ENCODE measurements at regions not wholly inside any gene's neighbourhood (a gene's known extent, or its start where the extent isn't known, plus 50 kb on each side); places are given as distances from the start of the nearest gene placed in this dataset.

DNA sequence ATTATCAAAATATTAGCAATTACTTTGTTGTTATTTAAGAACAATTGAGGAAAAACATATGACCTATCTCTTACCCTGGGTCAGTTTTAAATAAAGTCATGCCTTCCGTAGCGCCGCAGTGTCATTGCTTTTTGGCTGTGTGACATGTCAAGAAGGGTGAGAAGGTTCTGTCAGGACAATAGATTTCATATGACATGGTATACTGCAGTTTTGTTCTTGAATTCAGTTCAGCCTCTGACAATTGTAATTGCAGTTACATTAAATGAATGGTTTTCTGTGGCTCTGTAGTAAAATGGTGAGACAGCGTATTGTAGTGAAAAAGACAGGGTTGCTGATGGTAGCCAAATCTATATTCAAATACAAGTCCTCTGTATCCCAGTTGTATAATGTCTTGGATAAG is 307.2 kb downstream of the CDH2 start:
- TF ChIP-seq TCF7L2 (IDR thresholded peaks at IDR 0.05; ENCODE audit: low read depth, low read length) (no peak), POLR2AphosphoS5 (IDR thresholded peaks at IDR 0.05; ENCODE audit: low read depth, low read length) (no peak)
- TF ChIP-seq, protein P1, sequence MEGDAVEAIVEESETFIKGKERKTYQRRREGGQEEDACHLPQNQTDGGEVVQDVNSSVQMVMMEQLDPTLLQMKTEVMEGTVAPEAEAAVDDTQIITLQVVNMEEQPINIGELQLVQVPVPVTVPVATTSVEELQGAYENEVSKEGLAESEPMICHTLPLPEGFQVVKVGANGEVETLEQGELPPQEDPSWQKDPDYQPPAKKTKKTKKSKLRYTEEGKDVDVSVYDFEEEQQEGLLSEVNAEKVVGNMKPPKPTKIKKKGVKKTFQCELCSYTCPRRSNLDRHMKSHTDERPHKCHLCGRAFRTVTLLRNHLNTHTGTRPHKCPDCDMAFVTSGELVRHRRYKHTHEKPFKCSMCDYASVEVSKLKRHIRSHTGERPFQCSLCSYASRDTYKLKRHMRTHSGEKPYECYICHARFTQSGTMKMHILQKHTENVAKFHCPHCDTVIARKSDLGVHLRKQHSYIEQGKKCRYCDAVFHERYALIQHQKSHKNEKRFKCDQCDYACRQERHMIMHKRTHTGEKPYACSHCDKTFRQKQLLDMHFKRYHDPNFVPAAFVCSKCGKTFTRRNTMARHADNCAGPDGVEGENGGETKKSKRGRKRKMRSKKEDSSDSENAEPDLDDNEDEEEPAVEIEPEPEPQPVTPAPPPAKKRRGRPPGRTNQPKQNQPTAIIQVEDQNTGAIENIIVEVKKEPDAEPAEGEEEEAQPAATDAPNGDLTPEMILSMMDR (IDR thresholded peaks at IDR 0.05) = no peak
- TF ChIP-seq, protein P2, sequence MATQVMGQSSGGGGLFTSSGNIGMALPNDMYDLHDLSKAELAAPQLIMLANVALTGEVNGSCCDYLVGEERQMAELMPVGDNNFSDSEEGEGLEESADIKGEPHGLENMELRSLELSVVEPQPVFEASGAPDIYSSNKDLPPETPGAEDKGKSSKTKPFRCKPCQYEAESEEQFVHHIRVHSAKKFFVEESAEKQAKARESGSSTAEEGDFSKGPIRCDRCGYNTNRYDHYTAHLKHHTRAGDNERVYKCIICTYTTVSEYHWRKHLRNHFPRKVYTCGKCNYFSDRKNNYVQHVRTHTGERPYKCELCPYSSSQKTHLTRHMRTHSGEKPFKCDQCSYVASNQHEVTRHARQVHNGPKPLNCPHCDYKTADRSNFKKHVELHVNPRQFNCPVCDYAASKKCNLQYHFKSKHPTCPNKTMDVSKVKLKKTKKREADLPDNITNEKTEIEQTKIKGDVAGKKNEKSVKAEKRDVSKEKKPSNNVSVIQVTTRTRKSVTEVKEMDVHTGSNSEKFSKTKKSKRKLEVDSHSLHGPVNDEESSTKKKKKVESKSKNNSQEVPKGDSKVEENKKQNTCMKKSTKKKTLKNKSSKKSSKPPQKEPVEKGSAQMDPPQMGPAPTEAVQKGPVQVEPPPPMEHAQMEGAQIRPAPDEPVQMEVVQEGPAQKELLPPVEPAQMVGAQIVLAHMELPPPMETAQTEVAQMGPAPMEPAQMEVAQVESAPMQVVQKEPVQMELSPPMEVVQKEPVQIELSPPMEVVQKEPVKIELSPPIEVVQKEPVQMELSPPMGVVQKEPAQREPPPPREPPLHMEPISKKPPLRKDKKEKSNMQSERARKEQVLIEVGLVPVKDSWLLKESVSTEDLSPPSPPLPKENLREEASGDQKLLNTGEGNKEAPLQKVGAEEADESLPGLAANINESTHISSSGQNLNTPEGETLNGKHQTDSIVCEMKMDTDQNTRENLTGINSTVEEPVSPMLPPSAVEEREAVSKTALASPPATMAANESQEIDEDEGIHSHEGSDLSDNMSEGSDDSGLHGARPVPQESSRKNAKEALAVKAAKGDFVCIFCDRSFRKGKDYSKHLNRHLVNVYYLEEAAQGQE (IDR thresholded peaks at IDR 0.05; ENCODE audit: insufficient read depth in 1 of 2, low read depth in 2 of 2, low read length in 1 of 2) = no peak

Measured in Panc1 (cell line).